Fibroblast of lung (primary cell): ENCODE measurements at regions not wholly inside any gene's neighbourhood (a gene's known extent, or its start where the extent isn't known, plus 50 kb on each side); places are given as distances from the start of the nearest gene placed in this dataset.
"Not testable (repeated sequence)": the region's sequence is repeated elsewhere in the genome, so short reads cannot be mapped to it uniquely, and the experiment has no call there.

Experiments used
- DNase-seq, 2 donors: peaks; one replicate each; pipeline versions ENCODE4 v3.0.0 to v3.0.0-alpha.2; 2010; ENCODE audit warnings: low read depth in 2 of 2
- H2AFZ ChIP-seq: 2 replicates; pipeline ENCODE4 v1.5.1; 2012; ENCODE audit warnings: low read length, control low read depth, inconsistent platforms
- H3K27ac ChIP-seq: 2 replicates; pipeline ENCODE4 v1.5.1; 2011; ENCODE audit warnings: low read length, control low read depth; ENCODE audit not compliant: insufficient read depth
- H3K27me3 ChIP-seq: 2 replicates; pipeline ENCODE4 v1.5.1; 2011; ENCODE audit warnings: mild to moderate bottlenecking, low read length; ENCODE audit not compliant: control insufficient read depth, insufficient read depth
- H3K36me3 ChIP-seq: 2 replicates; pipeline ENCODE4 v1.5.1; 2011; ENCODE audit warnings: low read length; ENCODE audit not compliant: control insufficient read depth, insufficient read depth
- H3K4me1 ChIP-seq: 2 replicates; pipeline ENCODE4 v1.5.1; 2011; ENCODE audit warnings: low read length; ENCODE audit not compliant: control insufficient read depth, insufficient read depth; ENCODE audit errors: extremely low read depth
- H3K4me2 ChIP-seq: 2 replicates; pipeline ENCODE4 v1.5.1; 2011; ENCODE audit warnings: low read length, control low read depth; ENCODE audit not compliant: insufficient read depth; ENCODE audit errors: extremely low read depth
- H3K4me3 ChIP-seq, 4 experiments: fragments of 200-600 bp in 1 of 4; sonication (generic) in 1 of 4; replicated peaks in 1 of 4; 2 replicates each; pipeline ENCODE4 v1.5.1; 2011 to 2016; ENCODE audit warnings: low read length in 4 of 4, low read depth in 3 of 4, mild to moderate bottlenecking in 3 of 4, control low read depth in 2 of 4, inconsistent platforms in 1 of 4, mixed read lengths in 1 of 4; ENCODE audit not compliant: insufficient read depth in 1 of 4; ENCODE audit errors: control extremely low read depth in 1 of 4
- H3K79me2 ChIP-seq: 2 replicates; pipeline ENCODE4 v1.5.1; 2012; ENCODE audit warnings: mild to moderate bottlenecking, low read length, inconsistent platforms; ENCODE audit not compliant: control insufficient read depth, insufficient read depth
- H3K9ac ChIP-seq: 2 replicates; pipeline ENCODE4 v1.5.1; 2011; ENCODE audit warnings: mild to moderate bottlenecking, low read length, control low read depth; ENCODE audit not compliant: insufficient read depth
- H3K9me3 ChIP-seq: 2 replicates; pipeline ENCODE4 v1.5.1; 2012; ENCODE audit warnings: low read depth, low read length; ENCODE audit not compliant: control insufficient read depth, insufficient read depth
- H4K20me1 ChIP-seq: 2 replicates; pipeline ENCODE4 v1.5.1; 2011; ENCODE audit warnings: low read length; ENCODE audit not compliant: control insufficient read depth, insufficient read depth; ENCODE audit errors: extremely low read depth
- EZH2 ChIP-seq: IDR thresholded peaks from 2 replicates; pipeline ENCODE4 v1.5.1; 2012; ENCODE audit warnings: low read length, control low read depth, mild to moderate bottlenecking; ENCODE audit errors: missing control alignments
- TF ChIP-seq, protein P1 (sequence below), 2 donors: IDR thresholded peaks in 1 of 2; conservative IDR thresholded peaks in 1 of 2; 1 replicate in 1 of 2; 2 replicates in 1 of 2; pipeline ENCODE4 v1.5.1; 2011 to 2012; ENCODE audit warnings: low read length in 2 of 2, control low read depth in 1 of 2, inconsistent platforms in 1 of 2, low read depth in 1 of 2, mild to moderate bottlenecking in 1 of 2

DNA sequence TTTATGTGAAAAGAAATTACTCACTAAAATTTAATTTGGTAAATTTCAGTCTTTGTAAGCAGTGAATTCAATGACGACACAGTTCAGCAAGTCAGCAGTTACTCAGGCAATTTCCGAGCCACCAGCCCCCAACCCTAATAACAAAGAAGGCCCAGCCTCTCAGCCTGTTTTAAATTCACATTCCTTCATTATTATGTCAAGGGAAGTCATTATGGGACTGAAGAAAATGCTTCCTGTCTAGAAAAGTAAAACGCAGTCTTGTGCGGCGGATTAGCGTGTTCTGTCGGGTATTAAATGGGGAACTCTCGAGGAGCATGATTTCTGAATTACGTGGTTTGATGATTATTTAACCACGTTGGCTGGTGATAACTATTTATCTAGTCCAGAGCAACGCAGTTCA lies 177.6 kb downstream of the AIPL1 start:
- Histone ChIP-seq H3K27ac (no peak overlapping the region), H3K4me2 (no peak overlapping the region), H3K9me3 (no peaks in the 10 kb centered on the region), H3K36me3 (no peaks in the 10 kb centered on the region), H4K20me1 (no peaks in the 10 kb centered on the region), H3K4me3 (no peak overlapping the region), H3K4me1 (no peaks in the 10 kb centered on the region), H2AFZ (no peak overlapping the region), H3K9ac (no peak overlapping the region), H3K27me3 (no peaks in the 10 kb centered on the region), H3K79me2 (no peaks in the 10 kb centered on the region)
- TF ChIP-seq, protein P1, sequence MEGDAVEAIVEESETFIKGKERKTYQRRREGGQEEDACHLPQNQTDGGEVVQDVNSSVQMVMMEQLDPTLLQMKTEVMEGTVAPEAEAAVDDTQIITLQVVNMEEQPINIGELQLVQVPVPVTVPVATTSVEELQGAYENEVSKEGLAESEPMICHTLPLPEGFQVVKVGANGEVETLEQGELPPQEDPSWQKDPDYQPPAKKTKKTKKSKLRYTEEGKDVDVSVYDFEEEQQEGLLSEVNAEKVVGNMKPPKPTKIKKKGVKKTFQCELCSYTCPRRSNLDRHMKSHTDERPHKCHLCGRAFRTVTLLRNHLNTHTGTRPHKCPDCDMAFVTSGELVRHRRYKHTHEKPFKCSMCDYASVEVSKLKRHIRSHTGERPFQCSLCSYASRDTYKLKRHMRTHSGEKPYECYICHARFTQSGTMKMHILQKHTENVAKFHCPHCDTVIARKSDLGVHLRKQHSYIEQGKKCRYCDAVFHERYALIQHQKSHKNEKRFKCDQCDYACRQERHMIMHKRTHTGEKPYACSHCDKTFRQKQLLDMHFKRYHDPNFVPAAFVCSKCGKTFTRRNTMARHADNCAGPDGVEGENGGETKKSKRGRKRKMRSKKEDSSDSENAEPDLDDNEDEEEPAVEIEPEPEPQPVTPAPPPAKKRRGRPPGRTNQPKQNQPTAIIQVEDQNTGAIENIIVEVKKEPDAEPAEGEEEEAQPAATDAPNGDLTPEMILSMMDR (conservative IDR thresholded peaks at IDR 0.05 in 1 of 2, IDR thresholded peaks at IDR 0.05 in 1 of 2; ENCODE audit: low read depth in 1 of 2, low read length in 2 of 2) = no peak
- TF ChIP-seq EZH2 = no peak
- peak; percentile 8 to 81 for DNase-seq

DNA sequence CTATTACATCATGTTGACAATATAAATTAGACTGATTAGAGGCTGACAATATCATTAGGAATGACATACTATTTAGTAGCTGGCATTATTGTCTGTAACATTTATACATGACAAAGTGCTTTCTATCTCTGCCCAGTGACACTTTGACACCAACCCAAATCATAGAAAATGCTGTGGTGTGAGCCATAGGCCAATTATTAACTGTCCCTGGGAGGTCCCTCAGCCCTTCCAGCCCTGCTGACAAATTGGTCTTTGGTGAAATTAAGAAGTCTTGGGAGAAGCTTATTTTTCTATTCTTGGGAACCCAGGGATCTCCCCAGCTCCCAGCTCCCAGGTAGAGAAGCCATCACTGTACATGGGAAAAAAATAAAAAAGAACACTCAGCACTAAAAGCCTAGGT lies 179.6 kb downstream of the AIPL1 start:
- Histone ChIP-seq H3K9me3 (no peaks in the 10 kb centered on the region), H3K36me3 (no peaks in the 10 kb centered on the region), H3K4me1 (no peaks in the 10 kb centered on the region), H2AFZ (no peak overlapping the region), H3K9ac (no peak overlapping the region), H3K4me3 (no peak overlapping the region), H4K20me1 (no peaks in the 10 kb centered on the region), H3K27ac (no peak overlapping the region), H3K4me2 (no peak overlapping the region), H3K79me2 (no peaks in the 10 kb centered on the region), H3K27me3 (no peaks in the 10 kb centered on the region)
- TF ChIP-seq EZH2 = no peak
- TF ChIP-seq, protein P1 (conservative IDR thresholded peaks at IDR 0.05 in 1 of 2, IDR thresholded peaks at IDR 0.05 in 1 of 2; ENCODE audit: low read depth in 1 of 2, low read length in 2 of 2) = no peak
- DNase-seq = no peak

DNA sequence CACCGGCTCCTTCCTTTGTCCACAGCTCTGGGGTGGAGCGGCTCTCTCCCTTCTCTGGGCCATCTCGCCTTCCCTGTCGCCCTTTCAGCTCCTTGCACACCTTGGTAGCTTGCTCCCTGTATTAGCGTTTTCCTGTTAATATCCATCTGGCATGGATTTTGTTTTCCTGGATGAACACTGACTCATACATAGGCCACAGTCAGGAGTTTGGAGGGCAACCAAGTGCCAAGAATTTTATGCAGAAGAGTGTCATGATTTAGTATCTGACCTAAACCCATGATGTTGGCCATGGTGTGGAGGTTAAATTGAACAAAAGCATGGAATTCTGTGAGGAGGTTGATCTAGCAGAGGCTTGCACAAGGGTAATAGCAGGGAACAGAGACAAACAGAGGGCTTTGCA lies 180.9 kb downstream of the AIPL1 start:
- Histone ChIP-seq H3K4me3 (no peak overlapping the region), H3K9me3 (no peaks in the 10 kb centered on the region), H3K79me2 (no peaks in the 10 kb centered on the region), H3K27me3 (no peaks in the 10 kb centered on the region), H2AFZ (no peak overlapping the region), H3K27ac (no peak overlapping the region), H4K20me1 (no peaks in the 10 kb centered on the region), H3K4me2 (no peak overlapping the region), H3K36me3 (no peaks in the 10 kb centered on the region), H3K9ac (no peak overlapping the region), H3K4me1 (no peaks in the 10 kb centered on the region)
- DNase-seq = peak in 1 of 2 donors; percentile 41
- TF ChIP-seq EZH2 = no peak
- TF ChIP-seq, protein P1 (conservative IDR thresholded peaks at IDR 0.05 in 1 of 2, IDR thresholded peaks at IDR 0.05 in 1 of 2; ENCODE audit: low read depth in 1 of 2, low read length in 2 of 2) = no peak

DNA sequence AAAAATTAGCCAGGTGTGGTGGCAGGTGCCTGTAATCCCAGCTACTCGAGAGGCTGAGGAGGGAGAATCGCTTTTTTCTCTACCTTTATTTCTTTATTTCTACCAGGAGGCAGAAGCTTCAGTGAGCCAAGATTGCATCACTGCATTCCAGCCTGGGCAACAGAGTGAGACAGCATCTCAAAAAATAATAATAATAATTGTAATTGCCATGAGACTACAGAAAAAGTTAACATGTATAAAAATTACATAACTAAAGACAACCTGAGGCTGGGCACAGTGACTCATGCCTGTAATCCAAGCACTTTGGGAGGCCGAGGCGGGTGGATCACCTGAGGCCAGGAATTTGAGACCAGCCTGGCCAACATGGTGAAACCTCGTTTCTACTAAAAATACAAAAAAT lies 181.5 kb downstream of the WSCD1 start:
- H3K27me3 ChIP-seq, H3K9ac ChIP-seq, H3K4me2 ChIP-seq: not testable (repeated sequence)

More for the DNA sequence above, 181.5 kb downstream of the WSCD1 start:
- H3K4me3 ChIP-seq, H3K36me3 ChIP-seq, H3K9me3 ChIP-seq, H3K4me1 ChIP-seq, H3K79me2 ChIP-seq, H4K20me1 ChIP-seq, H3K27ac ChIP-seq, H2AFZ ChIP-seq, DNase-seq: not testable (repeated sequence)
